ENCODE measurements at regions not wholly inside any gene's neighbourhood (a gene's known extent, or its start where the extent isn't known, plus 50 kb on each side); places are given as distances from the start of the nearest gene placed in this dataset.

DNA sequence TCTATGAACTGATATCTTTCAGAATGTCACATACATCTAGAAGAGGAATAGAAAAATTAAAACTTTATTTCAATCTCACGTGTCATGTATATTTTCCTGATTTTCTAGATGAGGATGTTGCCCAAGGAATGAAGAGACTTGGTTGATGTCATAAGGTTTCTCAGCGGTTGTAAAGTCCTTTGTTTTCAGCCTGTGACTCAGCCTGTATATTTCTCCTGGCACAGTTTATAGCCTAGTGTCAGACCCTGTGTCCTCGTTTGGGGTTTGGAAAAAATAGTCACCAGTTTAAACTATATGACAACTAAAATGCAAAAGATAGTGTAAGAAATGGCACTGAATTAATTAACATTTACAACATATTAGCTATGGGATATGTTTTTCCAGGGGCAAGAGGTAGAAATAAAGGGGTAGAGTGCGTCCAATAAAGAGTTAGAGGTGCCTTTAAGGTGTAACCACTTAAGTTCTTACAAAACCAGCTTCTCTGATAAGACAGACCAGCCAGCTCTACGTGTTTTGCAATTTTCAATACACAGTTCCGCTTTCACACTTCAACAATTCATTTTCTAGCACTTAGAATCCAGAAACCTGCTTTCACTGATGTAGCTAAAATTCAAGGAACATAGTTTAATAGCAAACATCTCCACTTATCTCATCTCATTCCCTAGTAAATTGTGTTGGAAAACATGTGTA lies 1432.6 kb upstream of the TENM4 start:
- no peak overlapping the region for H3K27ac ChIP-seq
- no peak for TF ChIP-seq ZFX (IDR thresholded peaks at IDR 0.05; ENCODE audit: borderline replicate concordance)
- TF ChIP-seq, protein P1, sequence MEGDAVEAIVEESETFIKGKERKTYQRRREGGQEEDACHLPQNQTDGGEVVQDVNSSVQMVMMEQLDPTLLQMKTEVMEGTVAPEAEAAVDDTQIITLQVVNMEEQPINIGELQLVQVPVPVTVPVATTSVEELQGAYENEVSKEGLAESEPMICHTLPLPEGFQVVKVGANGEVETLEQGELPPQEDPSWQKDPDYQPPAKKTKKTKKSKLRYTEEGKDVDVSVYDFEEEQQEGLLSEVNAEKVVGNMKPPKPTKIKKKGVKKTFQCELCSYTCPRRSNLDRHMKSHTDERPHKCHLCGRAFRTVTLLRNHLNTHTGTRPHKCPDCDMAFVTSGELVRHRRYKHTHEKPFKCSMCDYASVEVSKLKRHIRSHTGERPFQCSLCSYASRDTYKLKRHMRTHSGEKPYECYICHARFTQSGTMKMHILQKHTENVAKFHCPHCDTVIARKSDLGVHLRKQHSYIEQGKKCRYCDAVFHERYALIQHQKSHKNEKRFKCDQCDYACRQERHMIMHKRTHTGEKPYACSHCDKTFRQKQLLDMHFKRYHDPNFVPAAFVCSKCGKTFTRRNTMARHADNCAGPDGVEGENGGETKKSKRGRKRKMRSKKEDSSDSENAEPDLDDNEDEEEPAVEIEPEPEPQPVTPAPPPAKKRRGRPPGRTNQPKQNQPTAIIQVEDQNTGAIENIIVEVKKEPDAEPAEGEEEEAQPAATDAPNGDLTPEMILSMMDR (IDR thresholded peaks at IDR 0.05), result no peak

DNA sequence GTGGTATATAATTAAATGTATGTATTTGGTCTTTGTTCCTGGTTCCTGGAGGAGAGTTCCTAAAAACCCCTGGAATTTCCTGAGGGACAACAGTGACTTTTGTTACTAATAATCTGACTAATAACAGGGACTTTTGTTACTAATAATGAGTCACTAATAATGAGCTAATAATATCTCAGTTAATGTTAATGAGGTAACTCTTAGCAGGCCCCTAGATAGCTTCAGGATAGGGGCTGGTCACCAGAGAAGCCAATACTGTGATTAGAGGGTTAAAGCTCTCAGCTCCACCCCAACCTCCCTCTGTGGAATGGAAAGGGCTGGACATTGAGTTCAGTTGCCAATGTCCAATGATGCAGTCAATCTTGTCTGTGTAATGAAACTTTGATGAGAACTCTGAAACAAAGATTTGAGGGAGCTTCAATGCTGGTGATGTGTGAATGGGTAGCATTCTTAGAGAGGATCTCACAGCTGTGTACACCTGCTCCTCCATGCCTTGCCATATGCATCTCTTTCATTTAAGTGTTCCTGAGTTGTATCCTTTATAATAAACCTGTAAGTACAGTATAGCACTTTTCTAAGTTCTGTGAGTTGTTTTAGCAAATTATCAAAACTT lies 1431.4 kb upstream of the TENM4 start:
- TF ChIP-seq ZFX (IDR thresholded peaks at IDR 0.05; ENCODE audit: borderline replicate concordance), result no peak
- TF ChIP-seq, protein P1 (IDR thresholded peaks at IDR 0.05), result no peak

DNA sequence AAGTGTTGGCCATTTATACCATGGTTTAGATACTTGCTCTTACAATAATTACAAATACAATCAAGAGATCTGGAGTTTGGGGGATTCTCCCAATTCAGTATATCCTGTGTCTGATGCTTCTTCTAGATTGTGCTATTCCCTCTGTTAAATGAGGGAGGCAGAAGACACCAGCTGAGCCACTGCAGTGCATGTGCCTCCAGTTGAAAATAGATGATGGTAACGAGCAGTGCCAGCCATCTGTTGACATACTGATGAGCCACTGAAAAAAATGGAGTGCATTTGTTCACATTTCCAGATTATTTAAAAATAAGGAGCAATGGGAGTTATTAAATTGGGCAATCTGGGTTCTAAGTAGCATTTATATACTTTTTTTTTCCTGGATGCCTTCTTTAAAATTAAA lies 1428.0 kb upstream of the TENM4 start:
- H3K27ac ChIP-seq, result no peak overlapping the region
- TF ChIP-seq ZFX (IDR thresholded peaks at IDR 0.05; ENCODE audit: borderline replicate concordance), result no peak
- TF ChIP-seq, protein P1 (IDR thresholded peaks at IDR 0.05), result no peak

More for the DNA sequence above, 1431.4 kb upstream of the TENM4 start:
- H3K27ac ChIP-seq, result no peak overlapping the region

DNA sequence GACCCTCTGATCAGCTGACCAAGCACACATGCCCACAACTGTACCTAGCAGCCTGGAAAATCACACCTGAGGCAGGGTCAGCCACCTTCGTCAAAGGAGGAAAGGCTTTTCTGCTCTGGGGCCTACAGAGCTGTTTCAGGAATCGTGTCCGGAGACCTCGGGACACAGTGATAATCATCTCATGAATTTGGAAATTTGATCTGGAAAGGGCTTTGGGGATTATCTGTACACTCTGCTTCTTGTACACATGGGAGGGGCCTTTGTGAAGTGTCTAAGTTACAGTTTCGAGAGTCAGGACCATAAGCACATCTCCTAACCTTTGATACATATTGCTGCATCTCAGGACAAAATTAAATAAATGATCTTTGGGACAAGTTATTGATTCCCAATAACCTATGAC lies 1421.2 kb upstream of the TENM4 start:
- no peak overlapping the region for H3K27ac ChIP-seq
- TF ChIP-seq ZFX (IDR thresholded peaks at IDR 0.05; ENCODE audit: borderline replicate concordance), result no peak
- TF ChIP-seq, protein P1 (IDR thresholded peaks at IDR 0.05), result no peak

DNA sequence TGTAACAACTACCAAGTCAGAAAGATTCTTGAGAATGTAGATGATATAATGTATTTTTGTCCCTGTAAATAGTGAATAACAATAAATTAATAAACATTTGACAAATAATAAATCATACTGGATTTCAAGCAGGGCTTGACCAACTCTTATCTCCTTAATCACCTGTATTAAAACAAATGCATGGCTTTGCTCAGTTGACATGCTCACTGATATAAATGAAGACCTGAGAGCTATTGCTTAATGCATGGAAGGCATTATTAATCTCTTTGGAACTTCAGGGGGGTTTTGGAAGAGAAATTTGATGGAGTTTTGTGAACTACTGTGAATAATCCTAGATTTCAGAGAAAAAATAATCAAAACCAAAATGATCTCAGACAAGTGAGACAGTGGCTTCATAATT lies 1420.4 kb upstream of the TENM4 start:
- H3K27ac ChIP-seq, result no peak overlapping the region
- TF ChIP-seq ZFX (IDR thresholded peaks at IDR 0.05; ENCODE audit: borderline replicate concordance), result no peak
- TF ChIP-seq, protein P1 (IDR thresholded peaks at IDR 0.05), result no peak

DNA sequence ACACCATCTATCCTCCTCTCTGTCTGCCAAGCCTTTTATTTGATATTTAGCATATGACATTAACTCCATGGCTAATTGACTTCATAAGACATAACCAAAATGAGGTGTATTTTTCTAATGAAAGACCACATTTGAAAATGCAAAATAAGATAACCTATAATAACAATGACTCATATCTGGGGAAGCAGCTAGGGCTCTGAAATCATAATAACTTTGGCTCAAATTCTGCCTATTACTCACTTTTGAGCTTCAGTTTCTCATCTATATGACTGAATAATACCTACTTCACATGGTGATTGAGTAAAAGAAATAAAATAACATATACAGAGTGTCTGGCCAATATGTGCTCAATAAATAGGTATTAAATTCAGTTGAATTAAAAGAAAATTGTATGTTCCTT lies 1419.8 kb upstream of the TENM4 start:
- no peak for TF ChIP-seq ZFX (IDR thresholded peaks at IDR 0.05; ENCODE audit: borderline replicate concordance)
- TF ChIP-seq, protein P1 (IDR thresholded peaks at IDR 0.05), result no peak
- H3K27ac ChIP-seq, result no peak overlapping the region

DNA sequence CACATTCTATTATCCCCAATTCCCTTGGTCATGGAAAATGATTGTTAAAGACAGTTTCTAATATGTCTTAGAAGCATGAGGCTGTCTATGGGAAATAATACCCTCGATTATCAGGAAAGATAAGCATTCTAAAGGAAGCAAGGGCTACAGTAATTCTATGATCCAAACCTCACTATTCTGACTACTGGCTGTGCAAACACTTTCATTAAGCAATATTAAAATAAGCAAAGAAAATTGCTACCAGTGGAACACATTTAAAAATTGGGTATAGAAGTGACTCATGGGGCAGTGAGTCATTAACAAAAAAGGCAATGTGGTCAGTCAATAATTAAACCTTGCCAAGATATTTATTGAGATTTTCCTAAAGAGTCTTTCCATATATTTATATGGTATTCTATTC lies 1415.2 kb upstream of the TENM4 start:
- no peak overlapping the region for H3K27ac ChIP-seq
- TF ChIP-seq, protein P1 (IDR thresholded peaks at IDR 0.05), result no peak
- TF ChIP-seq ZFX (IDR thresholded peaks at IDR 0.05; ENCODE audit: borderline replicate concordance), result no peak
